ENCODE measurements at regions not wholly inside any gene's neighbourhood (a gene's known extent, or its start where the extent isn't known, plus 50 kb on each side); places are given as distances from the start of the nearest gene placed in this dataset.
A peak's percentile ranks its signal among the peaks of the same experiment; 100 is the strongest.

DNA sequence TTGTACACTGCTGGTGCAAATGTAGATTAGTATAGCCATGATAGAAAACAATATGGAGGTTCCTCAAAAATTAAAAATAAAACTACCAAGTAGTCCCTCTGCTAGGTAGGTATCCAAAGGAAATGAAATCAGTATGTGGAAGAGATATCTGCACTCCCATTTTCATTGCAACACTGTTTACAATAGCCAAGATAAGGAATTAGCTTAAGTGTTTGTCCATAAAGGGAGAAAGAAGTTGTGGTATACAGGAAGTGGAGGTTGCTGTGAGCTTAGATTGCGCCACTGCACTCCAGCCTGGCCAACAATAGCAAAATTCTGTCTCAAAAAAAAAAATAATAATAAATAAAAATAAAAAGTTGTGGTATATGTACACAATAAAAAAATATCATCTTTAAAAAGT is 325.0 kb upstream of the EMCN start:
- no peak for DNase-seq (ENCODE audit: low spot score)

- DNase-seq (ENCODE audit: low spot score), result peak; percentile 49
Observed at GRCh38 chr4:100841911-100842310, 324.1 kb upstream of the EMCN start.

GRCh38 chr4:100839712-100840111 is 321.9 kb upstream of the EMCN start:
- no peak for DNase-seq (ENCODE audit: low spot score)

- DNase-seq (ENCODE audit: low spot score), result no peak
Observed at GRCh38 chr4:100838286-100838685, 320.5 kb upstream of the EMCN start.

GRCh38 chr4:100836929-100837328 is 319.1 kb upstream of the EMCN start:
- DNase-seq (ENCODE audit: low spot score), result no peak

- no peak for DNase-seq (ENCODE audit: low spot score)
Observed at GRCh38 chr4:100834616-100835015, 316.8 kb upstream of the EMCN start.

- no peak for DNase-seq (ENCODE audit: low spot score)
Observed at GRCh38 chr4:100833906-100834305, 316.1 kb upstream of the EMCN start.

GRCh38 chr4:100828986-100829685 is 311.3 kb upstream of the EMCN start:
- DNase-seq (ENCODE audit: low spot score), result peak; percentile 49

- DNase-seq (ENCODE audit: low spot score), result no peak
Observed at GRCh38 chr4:100828364-100828763, 310.5 kb upstream of the EMCN start.

DNA sequence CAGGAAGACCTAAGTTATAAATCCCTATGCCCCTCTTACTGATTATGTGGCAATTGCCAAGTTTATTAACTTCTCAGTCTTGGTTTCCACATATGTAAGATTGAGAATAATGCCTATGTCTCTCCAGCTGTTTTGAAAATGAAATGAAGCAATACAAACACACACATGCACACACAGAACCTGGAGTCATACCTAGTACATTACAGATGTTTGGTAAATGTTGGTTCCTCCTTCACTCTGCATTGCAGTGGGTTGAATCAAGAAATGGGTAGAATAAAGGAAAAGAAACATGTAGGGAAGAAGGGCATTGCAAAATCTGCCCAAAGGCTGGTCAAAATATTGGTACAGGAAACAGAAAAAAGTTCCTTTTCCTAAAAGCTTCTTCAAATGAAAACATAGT is 309.9 kb upstream of the EMCN start:
- no peak for DNase-seq (ENCODE audit: low spot score)

DNA sequence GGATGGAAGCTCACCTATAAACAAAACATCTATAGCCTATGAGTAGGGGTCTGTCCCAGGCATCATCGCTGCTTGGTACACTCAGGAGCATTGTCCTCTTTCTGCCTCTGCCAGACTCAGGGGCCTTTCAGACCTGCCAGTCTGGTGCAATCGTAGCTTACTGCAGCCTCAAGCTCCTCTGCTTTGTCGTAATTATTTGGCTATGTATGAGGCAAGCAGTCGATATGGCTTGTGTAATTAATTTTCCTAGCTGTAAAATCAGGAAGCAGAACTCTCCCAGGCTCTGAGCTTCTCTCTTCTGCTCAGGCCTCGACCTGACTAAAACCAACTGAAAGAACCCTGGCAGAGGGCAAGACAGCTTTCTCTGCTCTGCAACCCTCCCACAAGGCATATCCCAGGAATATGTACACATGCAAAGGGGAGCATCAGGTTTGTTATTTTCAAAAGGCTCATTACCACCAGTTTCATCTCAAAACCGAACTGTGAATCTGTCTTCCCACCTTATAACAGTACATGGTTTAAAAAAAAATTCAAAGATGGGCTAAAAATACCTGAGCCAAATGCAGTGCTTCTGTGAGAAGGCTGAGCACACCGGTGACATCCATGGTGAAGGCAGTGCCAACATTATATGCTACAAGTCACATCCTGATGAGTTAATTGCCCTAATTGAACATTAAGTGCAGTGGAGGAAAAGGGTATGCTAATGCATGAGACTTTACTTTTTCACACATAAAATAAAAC is 309.2 kb upstream of the EMCN start:
- DNase-seq (ENCODE audit: low spot score), result no peak

- no peak for DNase-seq (ENCODE audit: low spot score)
Observed at GRCh38 chr4:100826067-100826466, 308.2 kb upstream of the EMCN start.

GRCh38 chr4:100823993-100824323 is 306.1 kb upstream of the EMCN start:
- no peak for DNase-seq (ENCODE audit: low spot score)

DNA sequence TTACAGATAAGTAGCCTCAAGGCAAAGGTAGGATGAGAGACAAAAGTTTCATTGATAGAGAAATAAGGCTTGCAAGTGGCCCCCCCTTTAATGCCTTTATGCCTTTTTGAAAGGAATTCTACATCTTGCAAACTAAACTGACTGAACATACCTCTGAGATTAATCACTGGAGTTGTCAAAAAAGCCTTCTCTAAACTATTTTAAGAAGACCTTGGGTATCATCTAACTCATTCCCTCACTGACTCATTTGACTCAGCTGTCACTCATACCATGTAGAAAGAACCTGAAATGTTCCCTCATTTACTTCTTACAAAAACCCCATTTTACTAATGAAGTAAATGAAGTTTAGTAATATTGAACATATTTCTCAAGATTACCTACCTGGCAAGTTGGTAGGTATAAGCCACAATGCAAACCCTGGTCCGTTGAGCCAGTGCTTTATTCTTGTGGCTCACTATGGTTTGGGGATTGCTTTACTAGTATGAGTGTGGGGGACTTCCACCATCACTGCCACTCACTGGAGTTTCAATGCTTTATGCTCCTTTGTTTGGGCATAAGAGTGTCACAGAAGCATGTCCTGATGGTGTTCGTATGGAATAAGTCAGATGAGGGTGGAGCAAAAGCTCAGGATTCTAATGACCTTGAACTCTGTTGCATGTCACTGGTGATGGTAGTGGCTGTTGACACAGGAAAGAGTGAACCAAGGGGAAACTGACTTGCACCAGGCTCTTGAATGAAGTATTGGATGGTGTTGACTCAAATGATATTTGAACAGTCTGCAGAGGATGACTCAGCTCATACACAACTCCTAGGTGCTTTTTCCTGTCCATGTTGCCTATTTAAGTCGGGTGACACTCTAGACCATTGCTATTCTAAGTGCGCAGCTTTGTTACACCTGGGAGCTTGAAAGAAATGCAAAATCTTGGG is 305.5 kb upstream of the EMCN start:
- DNase-seq (ENCODE audit: low spot score), result peak; percentile 78

GRCh38 chr4:100820249-100820648 is 302.4 kb upstream of the EMCN start:
- no peak for DNase-seq (ENCODE audit: low spot score)

GRCh38 chr4:100819505-100819904 is 301.7 kb upstream of the EMCN start:
- DNase-seq (ENCODE audit: low spot score), result no peak

DNA sequence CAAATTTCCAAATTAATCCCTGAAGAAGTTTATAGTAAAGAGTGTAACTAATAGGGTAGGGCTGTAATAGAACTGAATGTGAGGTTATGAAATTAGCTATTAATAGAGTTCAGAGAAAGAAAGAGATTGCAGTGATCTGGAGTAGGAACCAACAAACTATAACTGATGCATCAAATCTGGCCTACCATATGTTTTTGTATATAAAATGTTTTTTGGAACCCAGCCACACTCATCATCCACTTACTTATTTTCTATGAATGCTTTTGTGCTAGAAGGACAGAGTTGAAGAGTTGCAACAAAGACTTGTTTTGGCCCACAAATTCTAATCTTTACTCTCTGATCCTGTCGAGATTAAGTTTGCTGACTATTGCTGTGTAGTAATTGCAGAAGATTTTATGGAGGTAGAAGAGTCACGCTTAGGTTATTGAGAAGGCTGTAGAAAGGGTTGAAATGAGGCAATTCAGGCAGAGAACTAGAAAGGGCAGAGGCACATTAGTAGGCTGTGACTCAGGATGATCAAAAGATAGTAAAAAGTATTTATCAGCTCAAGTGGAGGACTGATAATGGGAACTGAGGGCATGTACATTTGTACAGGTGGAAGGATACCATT is 298.7 kb upstream of the EMCN start:
- no peak for DNase-seq (ENCODE audit: low spot score)

- DNase-seq (ENCODE audit: low spot score), result no peak
Observed at GRCh38 chr4:100811046-100811445, 293.2 kb upstream of the EMCN start.

DNA sequence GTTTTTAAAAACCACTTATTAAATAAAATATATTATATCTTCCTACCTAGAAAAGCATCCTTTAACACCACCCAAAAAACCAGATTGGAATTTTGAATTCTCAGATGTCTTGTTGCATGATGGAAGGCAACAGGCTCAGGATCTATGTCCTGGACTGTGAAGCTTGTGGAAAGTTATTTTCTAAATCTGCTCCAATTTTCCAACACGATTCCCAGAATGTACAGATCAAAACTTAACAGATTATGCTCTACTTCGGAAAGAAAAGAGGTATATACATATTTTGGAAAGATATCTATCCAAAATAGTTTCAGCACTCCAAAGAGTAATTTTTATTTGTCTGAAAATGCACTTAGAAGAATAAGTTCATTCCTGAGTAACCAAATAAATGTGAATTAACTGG is 291.7 kb upstream of the EMCN start:
- DNase-seq (ENCODE audit: low spot score), result no peak

DNA sequence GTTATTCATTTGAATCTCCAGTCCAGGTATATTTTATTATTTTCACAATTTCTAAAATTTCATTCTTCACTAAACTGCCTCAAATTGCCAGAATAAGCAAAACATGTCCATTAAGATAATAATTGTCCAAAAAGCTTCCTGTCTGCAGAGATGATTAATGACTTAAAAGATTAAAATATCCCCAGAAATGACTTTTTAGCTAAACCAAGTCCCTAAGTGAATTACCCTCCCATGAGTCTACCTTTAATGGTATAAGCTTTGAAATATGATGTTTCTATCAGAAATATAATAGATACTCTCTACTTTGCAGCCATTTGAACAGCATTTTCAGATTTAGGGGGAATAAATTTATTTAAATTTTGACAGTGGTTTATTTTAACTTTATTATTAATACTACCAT is 289.2 kb upstream of the EMCN start:
- DNase-seq (ENCODE audit: low spot score), result no peak

- DNase-seq (ENCODE audit: low spot score), result no peak
Observed at GRCh38 chr4:100805538-100805937, 287.7 kb upstream of the EMCN start.

DNA sequence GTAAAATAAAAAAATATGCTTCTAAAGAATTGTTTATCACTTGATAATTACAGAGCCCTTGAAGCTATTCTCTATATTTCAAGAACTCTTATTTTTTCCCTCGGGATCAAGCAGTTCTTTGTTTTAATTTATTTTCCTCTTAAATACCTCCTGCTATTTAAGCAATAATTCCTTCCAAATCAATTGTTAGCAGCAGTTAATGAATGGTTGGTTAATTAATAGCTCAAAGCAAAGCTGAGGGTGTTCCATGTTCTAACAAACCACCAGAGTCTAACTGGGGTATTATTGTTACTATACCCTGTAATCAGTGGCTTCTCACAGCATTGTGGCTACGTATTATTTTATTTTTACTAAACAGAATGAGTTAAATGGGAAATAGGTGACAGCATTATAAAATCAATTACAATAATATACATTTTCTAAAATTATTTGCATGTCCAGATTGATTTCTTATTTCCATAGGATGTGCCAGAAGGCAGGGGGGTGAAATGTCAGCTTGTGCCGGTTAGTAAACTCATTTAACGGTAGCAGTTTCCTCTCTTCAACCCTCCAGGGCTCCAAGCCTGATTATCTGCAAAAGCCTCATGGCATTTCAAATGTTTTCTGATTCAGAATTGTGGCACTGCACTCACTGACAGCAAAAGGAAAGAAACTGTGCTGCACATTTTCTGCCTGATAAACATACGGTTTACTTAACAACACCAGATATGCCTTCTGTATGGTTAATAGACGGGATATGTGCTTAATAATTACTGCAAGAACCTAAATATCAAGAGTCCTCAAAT is 286.9 kb upstream of the EMCN start:
- DNase-seq (ENCODE audit: low spot score), result no peak
